HepG2 (cell line): ENCODE measurements at regions not wholly inside any gene's neighbourhood (a gene's known extent, or its start where the extent isn't known, plus 50 kb on each side); places are given as distances from the start of the nearest gene placed in this dataset.

Experiments
- TBL1XR1 ChIP-seq: fragments of 150-350 bp; IDR thresholded peaks from 2 replicates; pipeline ENCODE4 v1.6.1; 2014; ENCODE audit warnings: borderline replicate concordance, low read length; ENCODE audit not compliant: partially characterized antibody
- ZFX ChIP-seq: sonication (generic); formaldehyde crosslinking; IDR thresholded peaks from 2 replicates; pipeline ENCODE4 v1.4.0; 2020; ENCODE audit warnings: mild to moderate bottlenecking, low read depth, missing genetic modification reagents, moderate library complexity

- TF ChIP-seq ZFX (CRISPR knock-in tag) (no peak), TBL1XR1 (no peak)
Observed at GRCh38 chr13:33471204-33471603, 185.6 kb upstream of the STARD13 start.
